ENCODE measurements at regions not wholly inside any gene's neighbourhood (a gene's known extent, or its start where the extent isn't known, plus 50 kb on each side); places are given as distances from the start of the nearest gene placed in this dataset.

DNA sequence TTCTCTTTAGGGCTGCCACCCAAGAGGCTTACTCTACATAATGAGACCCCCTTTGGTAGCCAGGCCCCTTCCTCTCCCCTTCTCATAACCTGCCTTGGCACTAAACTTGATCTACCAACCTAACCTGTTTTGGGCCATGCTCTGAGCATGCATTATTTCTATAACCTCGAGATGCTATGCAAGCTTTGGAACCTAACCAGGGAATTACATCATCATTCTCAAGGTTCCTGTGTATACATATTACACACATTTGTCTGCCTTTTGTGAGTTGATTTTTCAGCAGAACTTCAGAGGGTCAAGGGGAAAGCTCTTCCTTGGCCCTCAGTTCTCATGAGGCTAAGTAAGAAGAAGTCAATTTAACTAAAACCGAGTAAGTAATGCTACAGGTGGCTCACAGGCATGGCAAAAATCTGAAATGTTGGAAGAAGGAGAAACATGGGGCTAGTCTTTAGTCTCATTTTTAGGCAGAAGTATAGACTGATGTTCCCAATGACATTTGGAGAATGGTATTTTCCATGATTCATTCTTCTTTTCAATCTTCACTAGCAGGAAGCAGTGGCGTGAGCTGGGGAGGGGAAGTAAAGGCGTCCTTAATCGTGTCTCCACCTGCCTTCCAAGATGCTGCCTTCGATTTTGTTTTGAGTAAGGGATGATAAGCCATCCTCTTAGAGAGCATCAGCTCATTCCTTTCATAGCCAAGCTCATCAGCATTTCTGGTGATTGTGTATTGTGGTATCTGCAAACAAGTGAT is 308.4 kb downstream of the ABCC12 start:
- TF ChIP-seq TCF4 (CRISPR knock-in tag; IDR thresholded peaks at IDR 0.05; ENCODE audit: borderline replicate concordance) (no peak), PPARA (CRISPR knock-in tag; IDR thresholded peaks at IDR 0.05; ENCODE audit: borderline replicate concordance) (no peak), ESRRG (CRISPR knock-in tag; IDR thresholded peaks at IDR 0.05) (no peak), CSDC2 (CRISPR knock-in tag; IDR thresholded peaks at IDR 0.05) (no peak), ZFP30 (CRISPR knock-in tag; IDR thresholded peaks at IDR 0.05) (no peak), RARB (CRISPR knock-in tag; IDR thresholded peaks at IDR 0.05) (no peak), TOX (CRISPR knock-in tag; IDR thresholded peaks at IDR 0.05; ENCODE audit: borderline replicate concordance) (no peak), GLIS3 (CRISPR knock-in tag; IDR thresholded peaks at IDR 0.05) (no peak), ISL1 (CRISPR knock-in tag; IDR thresholded peaks at IDR 0.05) (no peak)
- TF ChIP-seq, protein P1, sequence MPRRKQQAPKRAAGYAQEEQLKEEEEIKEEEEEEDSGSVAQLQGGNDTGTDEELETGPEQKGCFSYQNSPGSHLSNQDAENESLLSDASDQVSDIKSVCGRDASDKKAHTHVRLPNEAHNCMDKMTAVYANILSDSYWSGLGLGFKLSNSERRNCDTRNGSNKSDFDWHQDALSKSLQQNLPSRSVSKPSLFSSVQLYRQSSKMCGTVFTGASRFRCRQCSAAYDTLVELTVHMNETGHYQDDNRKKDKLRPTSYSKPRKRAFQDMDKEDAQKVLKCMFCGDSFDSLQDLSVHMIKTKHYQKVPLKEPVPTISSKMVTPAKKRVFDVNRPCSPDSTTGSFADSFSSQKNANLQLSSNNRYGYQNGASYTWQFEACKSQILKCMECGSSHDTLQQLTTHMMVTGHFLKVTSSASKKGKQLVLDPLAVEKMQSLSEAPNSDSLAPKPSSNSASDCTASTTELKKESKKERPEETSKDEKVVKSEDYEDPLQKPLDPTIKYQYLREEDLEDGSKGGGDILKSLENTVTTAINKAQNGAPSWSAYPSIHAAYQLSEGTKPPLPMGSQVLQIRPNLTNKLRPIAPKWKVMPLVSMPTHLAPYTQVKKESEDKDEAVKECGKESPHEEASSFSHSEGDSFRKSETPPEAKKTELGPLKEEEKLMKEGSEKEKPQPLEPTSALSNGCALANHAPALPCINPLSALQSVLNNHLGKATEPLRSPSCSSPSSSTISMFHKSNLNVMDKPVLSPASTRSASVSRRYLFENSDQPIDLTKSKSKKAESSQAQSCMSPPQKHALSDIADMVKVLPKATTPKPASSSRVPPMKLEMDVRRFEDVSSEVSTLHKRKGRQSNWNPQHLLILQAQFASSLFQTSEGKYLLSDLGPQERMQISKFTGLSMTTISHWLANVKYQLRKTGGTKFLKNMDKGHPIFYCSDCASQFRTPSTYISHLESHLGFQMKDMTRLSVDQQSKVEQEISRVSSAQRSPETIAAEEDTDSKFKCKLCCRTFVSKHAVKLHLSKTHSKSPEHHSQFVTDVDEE (CRISPR knock-in tag; IDR thresholded peaks at IDR 0.05): no peak
- no peak for ATAC-seq

DNA sequence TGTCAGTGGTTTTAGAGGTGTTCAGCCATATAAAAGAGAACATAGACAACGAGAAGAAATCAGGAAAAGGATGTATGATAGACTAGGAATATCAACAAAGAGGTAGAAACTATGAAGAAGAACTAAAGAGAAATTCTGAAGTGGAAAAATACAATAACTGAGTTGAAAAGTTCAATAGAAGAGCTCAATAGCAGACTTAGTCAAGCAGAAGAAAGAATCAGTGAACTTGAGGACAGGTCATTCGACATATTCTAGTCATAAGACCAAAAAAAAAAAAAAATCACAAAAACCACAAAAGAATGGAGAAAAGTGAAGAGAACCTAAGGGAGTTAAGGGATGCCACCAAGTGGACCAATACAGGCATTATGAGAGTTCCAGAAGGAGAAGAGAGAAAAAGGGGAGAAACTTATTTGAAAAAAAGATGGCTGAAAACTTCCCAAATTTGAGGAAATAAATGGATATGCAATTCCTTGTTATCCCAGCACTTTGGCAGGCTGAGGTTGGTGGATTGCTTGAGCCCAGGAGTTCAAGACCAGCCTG is 321.2 kb downstream of the ABCC12 start:
- ATAC-seq: no peak
- TF ChIP-seq, protein P2, sequence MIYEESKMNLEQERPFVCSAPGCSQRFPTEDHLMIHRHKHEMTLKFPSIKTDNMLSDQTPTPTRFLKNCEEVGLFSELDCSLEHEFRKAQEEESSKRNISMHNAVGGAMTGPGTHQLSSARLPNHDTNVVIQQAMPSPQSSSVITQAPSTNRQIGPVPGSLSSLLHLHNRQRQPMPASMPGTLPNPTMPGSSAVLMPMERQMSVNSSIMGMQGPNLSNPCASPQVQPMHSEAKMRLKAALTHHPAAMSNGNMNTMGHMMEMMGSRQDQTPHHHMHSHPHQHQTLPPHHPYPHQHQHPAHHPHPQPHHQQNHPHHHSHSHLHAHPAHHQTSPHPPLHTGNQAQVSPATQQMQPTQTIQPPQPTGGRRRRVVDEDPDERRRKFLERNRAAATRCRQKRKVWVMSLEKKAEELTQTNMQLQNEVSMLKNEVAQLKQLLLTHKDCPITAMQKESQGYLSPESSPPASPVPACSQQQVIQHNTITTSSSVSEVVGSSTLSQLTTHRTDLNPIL (CRISPR knock-in tag; IDR thresholded peaks at IDR 0.05; ENCODE audit: low read depth): no peak
- no peak for TF ChIP-seq SNAI2 (CRISPR knock-in tag; IDR thresholded peaks at IDR 0.05)
- TF ChIP-seq, protein P3, sequence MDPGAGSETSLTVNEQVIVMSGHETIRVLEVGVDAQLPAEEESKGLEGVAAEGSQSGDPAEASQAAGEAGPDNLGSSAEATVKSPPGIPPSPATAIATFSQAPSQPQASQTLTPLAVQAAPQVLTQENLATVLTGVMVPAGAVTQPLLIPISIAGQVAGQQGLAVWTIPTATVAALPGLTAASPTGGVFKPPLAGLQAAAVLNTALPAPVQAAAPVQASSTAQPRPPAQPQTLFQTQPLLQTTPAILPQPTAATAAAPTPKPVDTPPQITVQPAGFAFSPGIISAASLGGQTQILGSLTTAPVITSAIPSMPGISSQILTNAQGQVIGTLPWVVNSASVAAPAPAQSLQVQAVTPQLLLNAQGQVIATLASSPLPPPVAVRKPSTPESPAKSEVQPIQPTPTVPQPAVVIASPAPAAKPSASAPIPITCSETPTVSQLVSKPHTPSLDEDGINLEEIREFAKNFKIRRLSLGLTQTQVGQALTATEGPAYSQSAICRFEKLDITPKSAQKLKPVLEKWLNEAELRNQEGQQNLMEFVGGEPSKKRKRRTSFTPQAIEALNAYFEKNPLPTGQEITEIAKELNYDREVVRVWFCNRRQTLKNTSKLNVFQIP (CRISPR knock-in tag; IDR thresholded peaks at IDR 0.05; ENCODE audit: borderline replicate concordance, low read depth): no peak

DNA sequence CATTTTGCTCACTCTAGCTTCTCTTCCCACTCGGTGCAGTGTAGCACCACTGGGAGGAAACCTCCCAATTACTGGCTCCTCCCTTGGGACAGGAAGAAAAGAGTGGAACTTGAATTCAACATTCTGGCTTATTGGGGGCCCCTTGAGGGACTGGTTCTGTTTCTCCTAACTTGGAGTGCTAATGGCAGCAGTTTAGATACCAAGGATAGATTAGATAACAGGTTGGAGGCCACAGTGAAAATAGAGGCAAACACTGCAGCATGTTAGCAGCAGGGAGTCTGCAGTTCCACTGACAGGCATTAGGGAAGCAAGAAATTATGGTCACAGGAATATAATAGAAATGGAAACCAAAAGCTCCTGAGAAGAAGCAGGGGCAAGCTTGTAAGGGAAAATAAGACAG is 322.0 kb downstream of the ABCC12 start:
- ATAC-seq: no peak
- TF ChIP-seq ISL1 (CRISPR knock-in tag; IDR thresholded peaks at IDR 0.05) (no peak), ZNF70 (CRISPR knock-in tag; IDR thresholded peaks at IDR 0.05) (no peak), BACH2 (CRISPR knock-in tag; IDR thresholded peaks at IDR 0.05; ENCODE audit: borderline replicate concordance) (no peak), GLIS3 (CRISPR knock-in tag; IDR thresholded peaks at IDR 0.05) (no peak), OSR1 (CRISPR knock-in tag; IDR thresholded peaks at IDR 0.05) (no peak), CSDC2 (CRISPR knock-in tag; IDR thresholded peaks at IDR 0.05) (no peak), ZNF8 (CRISPR knock-in tag; IDR thresholded peaks at IDR 0.05) (no peak), ZNF565 (CRISPR knock-in tag; conservative IDR thresholded peaks at IDR 0.05; ENCODE audit: low read depth) (no peak), ESRRG (CRISPR knock-in tag; IDR thresholded peaks at IDR 0.05) (no peak), TCF4 (CRISPR knock-in tag; IDR thresholded peaks at IDR 0.05; ENCODE audit: borderline replicate concordance) (no peak), RARB (CRISPR knock-in tag; IDR thresholded peaks at IDR 0.05) (no peak)
- TF ChIP-seq, protein P4, sequence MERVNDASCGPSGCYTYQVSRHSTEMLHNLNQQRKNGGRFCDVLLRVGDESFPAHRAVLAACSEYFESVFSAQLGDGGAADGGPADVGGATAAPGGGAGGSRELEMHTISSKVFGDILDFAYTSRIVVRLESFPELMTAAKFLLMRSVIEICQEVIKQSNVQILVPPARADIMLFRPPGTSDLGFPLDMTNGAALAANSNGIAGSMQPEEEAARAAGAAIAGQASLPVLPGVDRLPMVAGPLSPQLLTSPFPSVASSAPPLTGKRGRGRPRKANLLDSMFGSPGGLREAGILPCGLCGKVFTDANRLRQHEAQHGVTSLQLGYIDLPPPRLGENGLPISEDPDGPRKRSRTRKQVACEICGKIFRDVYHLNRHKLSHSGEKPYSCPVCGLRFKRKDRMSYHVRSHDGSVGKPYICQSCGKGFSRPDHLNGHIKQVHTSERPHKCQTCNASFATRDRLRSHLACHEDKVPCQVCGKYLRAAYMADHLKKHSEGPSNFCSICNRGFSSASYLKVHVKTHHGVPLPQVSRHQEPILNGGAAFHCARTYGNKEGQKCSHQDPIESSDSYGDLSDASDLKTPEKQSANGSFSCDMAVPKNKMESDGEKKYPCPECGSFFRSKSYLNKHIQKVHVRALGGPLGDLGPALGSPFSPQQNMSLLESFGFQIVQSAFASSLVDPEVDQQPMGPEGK (CRISPR knock-in tag; IDR thresholded peaks at IDR 0.05; ENCODE audit: borderline replicate concordance): no peak
- TF ChIP-seq, protein P3 (CRISPR knock-in tag; IDR thresholded peaks at IDR 0.05; ENCODE audit: borderline replicate concordance, low read depth): no peak
- TF ChIP-seq, protein P2 (CRISPR knock-in tag; IDR thresholded peaks at IDR 0.05; ENCODE audit: low read depth): no peak
- TF ChIP-seq, protein P5, sequence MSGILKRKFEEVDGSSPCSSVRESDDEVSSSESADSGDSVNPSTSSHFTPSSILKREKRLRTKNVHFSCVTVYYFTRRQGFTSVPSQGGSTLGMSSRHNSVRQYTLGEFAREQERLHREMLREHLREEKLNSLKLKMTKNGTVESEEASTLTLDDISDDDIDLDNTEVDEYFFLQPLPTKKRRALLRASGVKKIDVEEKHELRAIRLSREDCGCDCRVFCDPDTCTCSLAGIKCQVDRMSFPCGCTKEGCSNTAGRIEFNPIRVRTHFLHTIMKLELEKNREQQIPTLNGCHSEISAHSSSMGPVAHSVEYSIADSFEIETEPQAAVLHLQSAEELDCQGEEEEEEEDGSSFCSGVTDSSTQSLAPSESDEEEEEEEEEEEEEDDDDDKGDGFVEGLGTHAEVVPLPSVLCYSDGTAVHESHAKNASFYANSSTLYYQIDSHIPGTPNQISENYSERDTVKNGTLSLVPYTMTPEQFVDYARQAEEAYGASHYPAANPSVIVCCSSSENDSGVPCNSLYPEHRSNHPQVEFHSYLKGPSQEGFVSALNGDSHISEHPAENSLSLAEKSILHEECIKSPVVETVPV (CRISPR knock-in tag; IDR thresholded peaks at IDR 0.05): no peak

Data from SK-N-SH treated with all-trans-retinoic acid at 6 μM for 48 hours (cell line).